ENCODE measurements at regions not wholly inside any gene's neighbourhood (a gene's known extent, or its start where the extent isn't known, plus 50 kb on each side); places are given as distances from the start of the nearest gene placed in this dataset.

DNA sequence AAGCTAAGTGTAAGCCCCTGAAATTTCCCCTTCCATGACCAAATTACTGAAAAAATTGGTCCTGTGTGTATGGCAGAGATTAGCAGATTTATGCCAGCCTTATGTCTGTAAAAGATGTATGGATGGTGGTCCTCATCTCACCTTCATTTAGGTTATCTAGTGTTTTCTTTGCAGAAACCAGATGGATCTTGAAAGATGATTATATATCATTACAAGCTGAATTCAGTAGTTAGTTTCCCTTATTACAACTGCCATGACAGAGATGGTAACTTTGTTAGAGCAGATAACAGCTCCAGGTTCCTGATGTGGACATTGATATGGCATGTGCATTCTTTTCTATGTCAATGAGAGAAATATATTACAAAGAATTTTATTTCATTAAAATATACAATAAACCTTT, 1403.2 kb upstream of the CDH6 start:
- no peak for DNase-seq

DNA sequence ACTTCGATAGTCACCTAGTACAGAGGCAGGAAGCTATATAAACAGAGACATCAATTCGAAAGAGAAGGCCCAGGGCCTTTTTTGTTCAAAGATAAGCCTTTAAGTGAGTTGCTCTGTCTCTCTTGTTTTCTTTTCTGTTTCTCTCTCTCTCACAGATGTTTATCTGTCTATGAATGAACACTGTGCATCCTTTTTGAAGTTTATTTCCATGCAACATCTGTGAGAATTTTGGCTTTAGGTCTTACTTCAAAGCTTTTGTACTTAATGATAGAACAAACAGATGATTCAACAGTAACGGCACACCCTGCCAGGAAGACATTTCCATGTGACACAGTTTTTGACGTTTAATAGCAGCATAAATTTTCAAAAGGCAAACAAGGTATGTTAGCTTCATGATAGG, 1413.1 kb upstream of the CDH6 start:
- DNase-seq, result no peak

DNA sequence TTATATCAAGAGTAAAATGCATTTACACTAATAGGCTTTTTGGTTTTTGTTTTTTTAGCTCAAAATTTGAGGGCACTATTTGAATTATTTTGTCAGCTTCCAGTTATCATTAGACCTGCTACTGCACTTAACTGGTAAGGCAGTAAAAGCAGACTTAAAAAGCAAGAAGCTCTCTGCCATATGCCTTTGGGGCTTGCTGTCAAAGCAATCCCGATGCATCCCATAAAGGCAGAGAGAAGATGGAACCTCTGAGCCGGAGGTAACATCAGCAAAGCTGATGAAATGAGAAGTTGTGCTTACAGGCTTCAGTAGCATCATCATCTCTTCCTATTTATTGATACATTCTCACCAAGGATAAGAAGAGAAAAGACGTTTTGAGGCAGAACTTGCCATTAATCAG, 1414.3 kb upstream of the CDH6 start:
- no peak for DNase-seq

- DNase-seq, result no peak
Measured at GRCh38 chr5:29777373-29777772, 1416.1 kb upstream of the CDH6 start.

DNA sequence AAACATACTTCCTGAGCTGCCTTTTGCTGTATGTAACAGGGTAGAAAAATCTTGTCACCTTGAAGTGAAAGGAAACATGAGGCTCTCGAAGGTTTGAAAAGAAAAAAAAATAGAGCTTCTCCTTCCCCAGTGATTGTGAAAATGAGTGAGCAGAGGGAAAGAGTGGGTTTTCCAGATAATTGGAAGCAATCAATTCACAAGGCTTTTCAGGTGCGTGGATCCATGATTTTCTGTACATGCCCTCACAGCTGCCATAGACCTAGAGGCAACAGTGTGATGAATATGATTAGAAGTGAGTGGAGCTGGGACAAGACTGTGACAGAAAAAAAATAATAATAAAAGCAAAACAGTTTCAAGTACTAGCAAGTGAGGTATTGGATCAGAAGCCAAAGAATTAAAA, 1422.5 kb upstream of the CDH6 start:
- DNase-seq, result no peak

DNA sequence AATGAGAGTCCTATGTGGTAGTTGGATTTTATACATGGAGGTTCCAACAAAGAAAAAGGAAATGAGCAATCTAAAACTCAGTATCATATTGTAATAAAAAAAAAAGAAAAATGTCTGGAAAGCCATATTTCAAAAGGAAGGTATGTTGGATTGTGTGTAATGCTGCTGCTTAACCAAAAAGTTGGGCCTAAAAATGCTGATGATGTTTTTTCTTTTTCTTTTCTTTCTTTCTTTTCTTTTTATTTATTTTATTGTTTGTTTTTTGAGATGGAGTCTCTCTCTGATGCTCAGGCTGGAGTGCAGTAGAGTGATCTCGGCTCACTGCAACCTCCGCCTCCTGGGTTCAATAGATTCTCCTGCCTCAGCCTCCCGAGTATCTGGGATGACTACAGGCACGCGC, 1424.0 kb upstream of the CDH6 start:
- no peak for DNase-seq

DNA sequence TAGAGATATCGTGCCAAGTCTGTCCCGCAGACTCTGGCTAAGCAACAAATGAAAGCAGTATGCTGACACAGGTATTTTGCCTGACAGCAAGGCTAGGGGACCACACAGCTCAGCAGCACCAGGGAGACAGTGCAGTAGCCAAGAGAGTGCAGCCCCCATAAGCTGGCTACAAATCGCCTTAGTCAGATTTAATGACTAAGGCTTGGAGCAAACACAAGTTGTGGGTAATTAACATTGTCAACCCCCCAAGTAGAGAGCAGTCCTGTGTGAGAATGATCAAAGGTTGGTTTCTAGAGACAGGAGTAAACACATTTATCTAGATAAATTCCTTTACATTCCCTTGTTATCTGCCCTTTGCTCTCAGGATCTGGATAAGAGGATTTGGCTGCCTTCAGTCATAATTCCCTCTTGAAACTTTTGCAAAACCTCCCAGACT, 1434.5 kb upstream of the CDH6 start:
- DNase-seq, result no peak

DNA sequence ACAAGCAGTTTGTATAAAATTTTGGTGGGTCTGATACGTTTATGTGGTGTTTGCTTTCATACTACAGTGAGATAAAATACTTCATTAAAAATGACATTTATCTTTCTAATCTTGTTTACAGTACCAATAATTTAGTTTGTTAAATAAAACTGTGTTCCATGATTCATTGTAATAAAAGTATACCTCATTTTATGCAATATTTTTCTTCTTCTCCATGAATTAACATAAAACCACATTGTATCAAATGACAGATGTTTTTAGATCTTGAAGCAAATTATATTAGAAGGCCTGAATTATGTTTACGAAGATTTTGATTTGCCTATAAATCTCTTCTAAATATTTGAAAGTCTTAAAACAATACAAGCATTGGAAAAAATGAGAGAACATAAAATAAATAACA, 1443.0 kb upstream of the CDH6 start:
- no peak for DNase-seq

DNA sequence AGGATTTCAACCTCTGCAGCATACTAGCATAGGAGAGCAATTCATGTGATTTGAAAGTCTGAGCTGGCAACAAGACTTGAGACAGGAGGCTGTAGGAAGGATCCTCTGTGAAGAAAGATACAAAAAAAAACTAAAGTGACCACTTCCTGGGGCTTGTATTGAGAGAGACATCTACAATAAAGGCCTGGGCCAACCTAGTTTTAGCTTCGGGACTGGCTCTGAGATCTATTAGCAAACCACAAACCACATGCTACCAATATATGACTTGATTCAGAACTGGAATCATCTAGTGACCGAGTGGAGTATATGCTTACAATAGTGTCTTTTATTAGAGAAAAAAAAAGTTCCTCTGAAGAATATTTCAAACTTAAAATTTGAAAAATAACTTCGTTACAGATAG, 1448.9 kb upstream of the CDH6 start:
- no peak for DNase-seq

- DNase-seq, result no peak
Measured at GRCh38 chr5:29720954-29721353, 1472.5 kb upstream of the CDH6 start.

- DNase-seq, result no peak
Measured at GRCh38 chr5:29719171-29719570, 1474.3 kb upstream of the CDH6 start.

GRCh38 chr5:29715167-29715566, 1478.3 kb upstream of the CDH6 start:
- no peak for DNase-seq

DNA sequence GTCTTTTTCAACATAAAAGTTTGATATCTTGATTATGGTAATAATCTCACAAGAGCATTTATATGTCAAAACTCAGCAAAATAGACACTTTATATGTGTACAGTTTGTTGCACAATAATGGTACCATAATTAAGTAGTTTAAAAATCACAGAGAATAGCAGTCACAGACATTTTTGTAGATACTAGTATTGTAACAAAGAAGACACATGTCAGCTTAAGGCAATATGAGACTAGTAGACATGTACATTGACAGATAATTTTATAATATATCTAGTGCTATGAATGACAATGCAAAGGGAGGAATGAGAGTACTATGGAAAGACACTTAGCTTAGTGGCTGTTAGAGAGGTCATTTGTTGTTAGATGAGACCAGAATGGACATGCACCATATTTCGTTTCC, 1490.6 kb upstream of the CDH6 start:
- no peak for DNase-seq

DNA sequence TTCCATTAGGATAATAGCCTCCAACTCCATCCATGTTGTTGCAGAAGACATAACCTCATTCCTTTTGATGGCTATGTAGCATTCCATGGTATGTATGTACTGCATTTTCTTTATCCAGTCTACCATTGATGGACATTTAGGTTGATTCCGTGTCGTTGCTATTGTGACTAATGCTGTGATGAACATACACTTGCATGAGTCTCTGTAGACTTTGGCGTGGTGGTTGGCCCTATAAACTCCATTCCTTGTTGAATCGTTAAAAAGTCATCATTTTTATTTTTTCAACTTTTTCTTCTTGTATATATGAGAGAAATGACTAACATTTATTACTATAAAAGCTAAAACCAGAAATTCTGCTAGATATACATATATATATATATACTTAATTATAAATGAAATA, 1491.9 kb upstream of the CDH6 start:
- DNase-seq, result no peak

DNA sequence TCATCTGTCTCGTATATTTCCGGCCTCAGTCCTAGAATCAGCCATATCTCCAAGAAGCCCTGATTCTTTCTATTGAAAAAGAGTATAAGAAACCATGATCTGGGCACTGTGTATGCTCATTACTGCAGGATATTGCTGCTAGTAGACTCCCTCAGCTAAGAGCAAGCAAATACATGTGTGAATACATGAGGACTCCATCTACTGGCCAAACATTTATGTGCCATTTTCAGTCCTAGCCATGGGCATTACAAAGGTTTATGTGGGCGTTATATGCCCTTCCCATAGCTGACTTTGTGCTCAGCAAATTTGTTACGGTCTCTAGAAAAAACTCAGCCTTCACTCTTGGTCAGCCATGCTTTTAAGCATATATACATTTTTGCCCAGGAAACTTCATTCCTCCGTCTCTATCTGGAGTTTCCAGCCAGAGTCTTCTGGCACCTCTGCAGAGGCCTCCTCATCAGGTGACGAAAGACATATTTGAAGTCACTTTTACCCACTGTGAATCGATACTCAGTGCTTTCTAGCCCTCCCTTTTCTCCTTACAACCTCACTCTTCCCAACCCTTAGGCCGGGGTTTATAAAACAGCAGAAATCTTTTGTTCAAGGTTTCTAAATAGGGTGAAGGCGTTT, 1495.6 kb upstream of the CDH6 start:
- DNase-seq, result no peak

DNA sequence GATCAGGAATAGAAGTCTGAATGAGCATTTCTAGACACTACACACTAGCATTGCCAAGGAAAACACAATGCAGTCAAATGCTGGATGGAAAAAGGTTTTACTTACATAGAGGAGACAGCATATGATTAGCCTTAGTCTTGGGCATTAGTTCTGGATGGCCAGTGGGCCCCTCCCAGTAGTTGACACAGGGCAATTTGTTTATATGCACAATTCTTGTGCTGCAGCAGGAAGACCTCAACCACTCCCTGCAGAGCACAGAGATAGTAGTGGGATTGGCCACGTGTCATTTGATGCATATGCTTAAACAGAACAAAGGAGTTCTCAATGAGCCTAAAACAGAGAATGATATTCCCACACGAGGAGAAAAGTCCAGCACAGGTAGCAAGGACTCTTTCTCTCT, 1496.2 kb upstream of the CDH6 start:
- DNase-seq, result no peak

GRCh38 chr5:29672678-29673077, 1520.8 kb upstream of the CDH6 start:
- DNase-seq, result no peak

DNA sequence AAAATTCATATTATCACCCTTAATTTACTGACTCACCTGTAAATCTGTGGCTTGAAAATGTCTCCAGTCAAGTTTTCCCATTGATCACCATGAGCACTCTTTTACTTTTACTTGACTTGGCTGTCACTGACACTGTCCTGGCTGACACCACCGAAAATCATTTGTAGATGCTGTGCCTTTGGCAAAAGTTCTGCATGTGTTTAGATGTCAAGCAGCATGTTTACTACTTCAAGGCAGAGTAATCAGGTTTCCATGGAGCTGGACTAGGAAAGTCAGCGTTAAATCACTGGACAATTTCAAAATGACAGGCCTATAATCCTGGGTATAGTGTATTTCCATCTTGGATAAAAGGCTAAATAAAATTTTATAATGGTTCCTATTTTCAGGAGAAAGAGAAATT, 1530.6 kb upstream of the CDH6 start:
- no peak for DNase-seq

DNA sequence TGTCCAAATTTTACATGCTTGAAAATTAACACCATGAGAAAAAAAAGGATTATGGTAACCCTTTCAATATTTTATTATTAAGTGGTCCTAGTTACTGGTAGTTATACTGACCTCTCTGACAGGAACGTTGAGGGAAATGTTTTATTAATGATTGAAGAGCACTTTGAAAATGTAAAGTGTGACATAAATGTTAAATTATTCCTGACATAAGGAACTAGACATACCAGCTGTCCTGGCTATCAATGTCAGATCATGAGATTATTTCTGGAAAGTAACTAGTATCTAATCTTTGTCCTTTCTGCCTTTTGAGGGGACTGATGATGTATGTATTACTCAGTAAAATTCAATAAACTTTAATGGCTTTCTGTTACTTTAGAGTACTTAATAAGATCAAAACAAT, 1538.5 kb upstream of the CDH6 start:
- no peak for DNase-seq

GRCh38 chr5:29649321-29649720, 1544.2 kb upstream of the CDH6 start:
- DNase-seq, result no peak

GRCh38 chr5:29642601-29643000, 1550.9 kb upstream of the CDH6 start:
- DNase-seq, result no peak

DNA sequence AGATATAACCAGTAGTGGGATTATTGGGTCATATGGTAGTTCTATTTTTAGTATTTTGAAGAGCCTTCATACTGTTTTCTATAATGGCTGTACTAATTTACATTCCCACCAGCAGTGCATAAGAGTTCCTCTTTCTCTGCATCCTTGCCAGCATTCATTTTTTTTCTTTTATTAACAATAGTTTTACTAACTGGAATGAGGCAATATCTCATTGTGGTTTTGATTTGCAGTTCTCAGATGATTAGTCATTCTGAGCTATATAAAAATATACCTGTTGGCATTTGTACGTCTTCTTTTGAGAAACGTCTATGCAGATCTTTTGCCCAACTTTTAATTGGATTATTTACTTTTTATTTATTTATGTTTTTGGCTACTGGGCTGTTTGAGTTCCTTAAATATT, 1579.3 kb upstream of the CDH6 start:
- DNase-seq, result no peak

DNA sequence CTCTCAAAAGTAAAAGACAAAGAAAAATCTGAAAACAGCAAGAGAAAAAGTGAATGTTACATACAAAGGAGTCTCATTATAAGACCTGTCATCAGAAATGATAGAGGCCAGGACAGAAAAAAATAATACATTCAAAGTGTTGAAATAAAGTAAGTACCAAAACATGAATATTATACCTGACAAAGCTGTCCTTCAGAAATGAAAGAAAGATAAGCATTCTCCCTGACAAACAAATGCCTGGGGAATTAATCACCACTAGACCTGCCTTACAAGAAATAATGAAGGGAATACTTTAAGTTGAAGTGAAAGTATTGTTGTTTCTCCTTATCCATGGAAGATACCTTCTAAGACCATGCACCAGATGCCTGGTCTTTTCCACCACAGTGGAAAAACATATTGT, 1605.2 kb upstream of the CDH6 start:
- no peak for DNase-seq

GRCh38 chr5:29587832-29588231, 1605.7 kb upstream of the CDH6 start:
- no peak for DNase-seq

- DNase-seq, result no peak
Measured at GRCh38 chr5:29568028-29568427, 1625.5 kb upstream of the CDH6 start.

GRCh38 chr5:29561564-29561963, 1631.9 kb upstream of the CDH6 start:
- no peak for DNase-seq

All from fibroblast of upper back skin (primary cell).